H4 (cell line): ENCODE measurements at regions not wholly inside any gene's neighbourhood (a gene's known extent, or its start where the extent isn't known, plus 50 kb on each side); places are given as distances from the start of the nearest gene placed in this dataset.

Experiments
- DNase-seq: peaks from one replicate; pipeline ENCODE4 v3.0.0-alpha.2; 2015; ENCODE audit warnings: low spot score

- peak; percentile 55 for DNase-seq
Observed at GRCh38 chr14:58697930-58698642, 60.3 kb downstream of the DACT1 start.

GRCh38 chr14:58699681-58700205 is 62.0 kb downstream of the DACT1 start:
- no peak for DNase-seq

GRCh38 chr14:58701156-58701555 is 63.4 kb downstream of the DACT1 start:
- no peak for DNase-seq

- DNase-seq: no peak
Observed at GRCh38 chr14:58701604-58702003, 63.8 kb downstream of the DACT1 start.

- no peak for DNase-seq
Observed at GRCh38 chr14:58702441-58703160, 64.8 kb downstream of the DACT1 start.

- DNase-seq: no peak
Observed at GRCh38 chr14:58703161-58703506, 65.4 kb downstream of the DACT1 start.

- DNase-seq: no peak
Observed at GRCh38 chr14:58705066-58705465, 67.3 kb downstream of the DACT1 start.

- DNase-seq: no peak
Observed at GRCh38 chr14:58707949-58708348, 70.2 kb downstream of the DACT1 start.

GRCh38 chr14:58709949-58710348 is 72.2 kb downstream of the DACT1 start:
- no peak for DNase-seq

GRCh38 chr14:58711382-58711781 is 73.6 kb downstream of the DACT1 start:
- DNase-seq: no peak

GRCh38 chr14:58712357-58712756 is 74.6 kb downstream of the DACT1 start:
- peak; percentile 61 for DNase-seq

- no peak for DNase-seq
Observed at GRCh38 chr14:58713677-58714076, 75.9 kb downstream of the DACT1 start.

GRCh38 chr14:58716706-58717105 is 78.9 kb downstream of the DACT1 start:
- peak; percentile 28 for DNase-seq

GRCh38 chr14:58717211-58717610 is 79.4 kb downstream of the DACT1 start:
- no peak for DNase-seq

GRCh38 chr14:58717813-58718212 is 80.1 kb downstream of the DACT1 start:
- DNase-seq: no peak

GRCh38 chr14:58718226-58719205 is 80.8 kb downstream of the DACT1 start:
- no peak for DNase-seq

- no peak for DNase-seq
Observed at GRCh38 chr14:58721723-58722122, 84.0 kb downstream of the DACT1 start.

GRCh38 chr14:58722441-58722840 is 84.7 kb downstream of the DACT1 start:
- no peak for DNase-seq

GRCh38 chr14:58724206-58724605 is 86.4 kb downstream of the DACT1 start:
- DNase-seq: no peak

GRCh38 chr14:58724702-58725101 is 86.9 kb downstream of the DACT1 start:
- DNase-seq: no peak

- no peak for DNase-seq
Observed at GRCh38 chr14:58725226-58725625, 87.5 kb downstream of the DACT1 start.

- DNase-seq: no peak
Observed at GRCh38 chr14:58725871-58726270, 88.1 kb downstream of the DACT1 start.
